HG03342 (cell line): ENCODE measurements at regions not wholly inside any gene's neighbourhood (a gene's known extent, or its start where the extent isn't known, plus 50 kb on each side); places are given as distances from the start of the nearest gene placed in this dataset.
"Not testable (repeated sequence)": the region's sequence is repeated elsewhere in the genome, so short reads cannot be mapped to it uniquely, and the experiment has no call there.

Experiments
- ATAC-seq: cut with Tn5 transposase; IDR thresholded peaks from one replicate; pipeline ENCODE4 v1.9.1; 2021; ENCODE audit warnings: mild to moderate bottlenecking, moderate library complexity; ENCODE audit not compliant: unreplicated experiment

- ATAC-seq, result no peak
Observed at GRCh38 chr10:118963341-118963740, 66.2 kb upstream of the NANOS1 start.

DNA sequence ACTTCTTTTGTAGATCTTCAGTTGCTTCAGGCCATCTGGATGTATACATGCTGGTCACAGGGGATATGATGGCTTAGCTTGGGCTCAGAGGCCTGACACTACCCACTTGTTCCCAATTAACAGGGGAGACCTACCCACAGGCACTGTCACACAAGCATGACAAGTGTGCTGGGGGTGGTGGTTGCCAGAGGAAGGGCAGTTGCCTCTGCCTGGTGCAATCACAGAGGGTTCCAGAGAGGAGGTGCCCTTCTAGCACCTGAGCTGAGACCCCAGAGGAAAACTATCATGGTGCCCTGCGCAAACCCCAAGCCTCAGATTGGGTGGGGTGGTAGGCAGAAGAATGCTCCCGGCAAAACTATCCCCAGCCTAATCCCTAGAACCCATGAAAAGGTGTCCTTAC lies 65.6 kb upstream of the NANOS1 start:
- no peak for ATAC-seq

DNA sequence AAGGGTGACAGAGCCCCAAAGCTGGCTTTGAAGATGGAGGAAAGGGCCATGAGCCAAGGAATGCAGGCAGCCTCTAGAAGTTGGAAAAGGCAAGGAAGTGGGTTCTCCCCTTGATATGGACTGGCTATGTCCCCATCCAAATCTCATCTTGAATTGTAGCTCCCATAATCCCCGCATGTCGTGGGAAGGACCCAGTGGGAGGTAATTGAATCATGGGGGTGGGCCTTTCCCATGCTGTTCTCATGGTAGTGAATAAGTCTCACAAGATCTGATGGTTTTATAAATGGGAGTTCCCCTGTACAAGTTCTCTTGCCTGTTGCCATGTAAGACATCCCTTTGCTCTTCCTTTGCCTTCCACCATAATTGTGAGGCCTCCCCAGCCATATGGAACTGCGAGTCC lies 65.0 kb upstream of the NANOS1 start:
- not testable (repeated sequence) for ATAC-seq

DNA sequence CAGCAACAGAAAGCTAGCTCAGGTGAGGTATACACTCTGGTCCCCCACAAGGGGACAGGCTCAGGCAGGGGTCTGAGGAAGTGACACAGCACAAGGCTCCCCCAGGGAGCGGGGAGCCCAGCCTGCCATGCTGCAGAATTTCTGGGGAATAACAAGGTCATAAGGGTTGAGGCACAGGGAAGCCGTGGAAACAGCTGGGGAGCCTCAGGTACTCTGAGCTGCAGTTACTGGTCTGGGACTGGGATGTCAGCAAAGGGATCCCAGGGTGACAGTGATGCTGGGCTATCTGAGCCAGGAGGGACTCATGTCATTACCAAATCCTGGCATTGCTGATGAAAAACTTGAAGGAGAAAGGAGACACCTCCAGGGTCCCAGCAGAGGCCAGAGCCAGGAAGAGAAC lies 64.4 kb upstream of the NANOS1 start:
- ATAC-seq, result no peak

GRCh38 chr10:118965645-118966044 lies 63.9 kb upstream of the NANOS1 start:
- no peak for ATAC-seq

GRCh38 chr10:118966076-118966849 lies 63.3 kb upstream of the NANOS1 start:
- ATAC-seq, result no peak

DNA sequence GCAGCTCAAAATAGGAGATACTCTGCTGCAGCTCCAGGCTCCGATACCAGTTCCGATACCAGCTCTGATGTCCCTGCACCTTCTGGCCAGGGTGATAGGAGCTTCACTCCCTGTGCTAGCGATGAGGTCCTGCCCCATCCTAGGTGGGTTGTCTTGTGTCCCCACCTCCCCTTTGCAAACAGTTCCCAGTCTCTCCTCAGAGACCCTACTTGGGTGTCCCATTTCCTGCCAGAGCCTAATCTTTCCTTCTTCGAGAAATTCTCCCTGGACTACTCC lies 62.7 kb upstream of the NANOS1 start:
- ATAC-seq, result no peak

- ATAC-seq, result no peak
Observed at GRCh38 chr10:118967160-118967559, 62.4 kb upstream of the NANOS1 start.

DNA sequence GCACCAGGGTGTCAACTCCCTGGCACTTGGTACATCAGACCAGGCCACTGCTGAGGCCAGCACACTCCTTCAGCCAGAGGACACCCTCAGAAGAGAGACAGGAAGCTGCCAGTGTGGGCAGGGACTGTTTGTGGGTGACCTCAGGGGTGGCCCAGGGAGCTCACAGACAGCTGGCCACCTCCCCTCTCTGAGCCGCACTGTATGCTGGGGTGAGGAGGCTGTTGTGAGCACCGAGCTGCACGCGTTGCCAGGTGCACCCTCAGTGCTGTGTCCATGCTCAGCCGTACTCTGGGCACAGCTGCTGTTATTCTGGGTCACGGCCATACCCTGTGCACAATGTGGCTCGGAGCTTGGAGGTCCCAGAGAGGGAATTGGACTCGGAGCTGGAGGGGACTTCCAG lies 61.5 kb upstream of the NANOS1 start:
- no peak for ATAC-seq

- no peak for ATAC-seq
Observed at GRCh38 chr10:118968482-118968881, 61.0 kb upstream of the NANOS1 start.

GRCh38 chr10:118969014-118969413 lies 60.5 kb upstream of the NANOS1 start:
- no peak for ATAC-seq

DNA sequence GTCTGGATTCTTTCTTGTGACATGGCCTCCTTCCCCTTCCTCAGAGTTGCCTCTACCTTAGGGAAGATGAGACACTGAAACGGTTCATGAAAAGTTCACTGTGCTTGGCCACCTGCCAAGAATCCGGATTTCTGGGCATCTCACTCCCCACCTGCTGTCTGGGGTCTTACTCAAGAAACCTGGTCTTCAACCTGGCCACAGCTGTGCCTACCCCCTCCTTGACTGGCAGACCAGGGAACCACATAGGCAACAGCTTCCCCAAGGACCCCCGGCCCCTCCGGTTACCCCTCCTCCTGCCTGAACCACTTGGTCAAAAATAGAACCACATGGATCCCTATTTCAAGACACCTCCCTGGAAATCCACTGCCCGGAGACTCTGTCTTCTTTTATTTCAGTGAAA lies 58.7 kb upstream of the NANOS1 start:
- no peak for ATAC-seq

DNA sequence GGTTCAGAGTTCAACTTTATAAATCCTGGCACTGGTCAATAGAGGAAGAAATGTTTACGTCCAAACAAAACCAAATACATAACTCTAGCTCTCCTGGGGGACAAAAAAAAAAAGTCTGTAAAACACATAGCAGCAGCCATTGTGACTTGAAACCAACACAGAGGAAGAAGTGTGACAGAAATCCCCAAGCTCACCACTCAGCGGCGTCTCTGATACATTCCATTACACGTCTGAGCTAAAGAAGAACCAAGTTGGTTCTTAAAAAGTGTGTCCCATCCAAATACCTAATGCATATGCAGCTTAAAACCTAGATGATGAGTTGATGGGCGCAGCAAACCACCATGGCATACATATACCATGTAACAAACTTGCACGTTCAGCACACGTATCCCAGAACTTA lies 58.3 kb upstream of the NANOS1 start:
- no peak for ATAC-seq

DNA sequence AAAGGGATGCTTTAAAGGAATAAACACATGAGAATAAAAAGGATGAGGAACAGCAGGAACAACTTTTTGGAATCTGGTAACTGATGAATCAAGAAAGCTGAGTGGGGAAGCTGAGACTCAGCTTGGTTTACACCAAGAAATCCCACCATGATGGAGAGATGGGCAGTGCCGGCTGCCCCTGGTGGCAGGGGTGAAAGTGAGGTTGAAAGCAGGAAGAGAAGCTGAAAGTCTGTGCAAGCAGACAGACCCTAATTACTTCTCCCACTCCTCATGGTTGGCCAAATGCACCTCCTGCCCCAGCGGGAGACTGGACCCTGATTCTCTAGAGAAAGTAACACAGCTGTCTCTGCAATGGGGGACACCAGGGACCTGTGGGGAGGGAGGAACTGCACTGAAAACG lies 57.6 kb upstream of the NANOS1 start:
- ATAC-seq, result no peak

DNA sequence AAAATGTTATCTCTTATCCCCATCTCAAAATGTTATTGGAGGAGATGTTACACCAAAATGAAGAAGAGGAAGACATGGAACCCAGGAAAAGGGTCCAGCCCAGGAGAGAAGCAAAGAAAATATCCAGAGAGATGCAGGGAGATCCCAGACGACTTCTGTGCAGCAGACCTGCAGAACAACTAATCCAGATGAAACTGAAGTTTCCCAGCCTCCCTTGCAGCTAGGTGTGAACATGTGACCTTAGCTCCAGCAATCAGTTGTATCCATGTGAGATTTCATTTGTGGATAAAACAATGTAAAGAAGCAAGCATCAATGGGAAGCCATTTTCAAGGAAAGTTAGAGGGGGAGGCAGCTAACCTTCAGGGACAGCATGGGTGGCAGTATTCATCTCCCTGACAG lies 55.8 kb upstream of the NANOS1 start:
- no peak for ATAC-seq

GRCh38 chr10:118974951-118975350 lies 54.6 kb upstream of the NANOS1 start:
- no peak for ATAC-seq

- not testable (repeated sequence) for ATAC-seq
Observed at GRCh38 chr10:118976219-118976618, 53.3 kb upstream of the NANOS1 start.

- ATAC-seq, result no peak
Observed at GRCh38 chr10:118977022-118977599, 52.4 kb upstream of the NANOS1 start.

DNA sequence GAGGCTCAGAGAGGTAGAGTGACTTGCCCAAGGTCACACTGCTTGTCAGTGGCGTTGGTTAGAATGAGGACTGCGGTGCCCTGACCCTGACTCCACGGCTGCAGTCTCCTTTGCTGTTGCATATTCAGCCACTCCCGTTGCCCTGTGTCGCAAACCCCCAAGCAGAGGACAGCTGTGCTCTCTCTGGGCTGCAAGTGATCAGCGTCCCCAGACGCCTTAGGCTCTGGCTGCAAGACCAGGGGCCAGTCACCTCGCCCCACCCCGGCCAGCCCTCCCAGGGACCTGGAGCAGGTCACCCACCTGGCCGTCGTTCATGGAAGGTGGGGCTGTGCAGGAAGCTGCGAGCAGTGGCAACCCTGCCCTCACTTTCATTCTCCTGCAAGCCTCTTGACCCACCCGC lies 51.7 kb upstream of the NANOS1 start:
- no peak for ATAC-seq

DNA sequence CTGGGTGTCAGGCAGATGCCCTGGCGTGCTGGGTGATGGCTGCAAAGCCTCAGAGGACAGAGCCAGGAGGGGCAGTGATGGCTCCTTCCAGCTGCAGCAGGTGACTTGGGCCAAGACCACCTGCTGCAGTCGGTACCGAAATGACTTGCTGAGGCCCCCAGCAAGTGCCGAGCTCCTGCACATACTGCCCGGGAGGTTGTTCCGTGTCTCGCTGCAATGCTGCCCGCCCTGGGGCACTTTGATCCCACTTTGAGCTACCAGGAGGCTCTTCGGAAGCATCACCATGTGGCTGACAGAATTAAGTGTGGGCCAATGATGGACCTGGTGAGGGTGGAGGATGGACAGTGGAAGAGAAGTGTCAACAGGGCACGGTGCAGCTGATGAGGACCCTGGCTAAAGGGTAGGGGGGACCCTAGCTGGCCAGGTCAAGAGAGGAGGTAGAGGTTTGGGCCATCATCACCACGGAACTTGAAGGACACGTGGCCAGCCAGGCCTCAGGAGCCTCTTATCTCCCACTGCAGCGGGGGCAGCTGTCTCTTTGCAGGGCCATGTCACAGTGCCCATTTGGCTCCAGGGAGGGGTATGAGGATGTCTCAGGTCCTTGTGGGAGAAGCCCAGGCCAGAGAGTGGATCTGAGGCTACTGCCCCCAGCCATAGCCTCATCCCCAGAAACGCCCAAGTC lies 51.1 kb upstream of the NANOS1 start:
- no peak for ATAC-seq

DNA sequence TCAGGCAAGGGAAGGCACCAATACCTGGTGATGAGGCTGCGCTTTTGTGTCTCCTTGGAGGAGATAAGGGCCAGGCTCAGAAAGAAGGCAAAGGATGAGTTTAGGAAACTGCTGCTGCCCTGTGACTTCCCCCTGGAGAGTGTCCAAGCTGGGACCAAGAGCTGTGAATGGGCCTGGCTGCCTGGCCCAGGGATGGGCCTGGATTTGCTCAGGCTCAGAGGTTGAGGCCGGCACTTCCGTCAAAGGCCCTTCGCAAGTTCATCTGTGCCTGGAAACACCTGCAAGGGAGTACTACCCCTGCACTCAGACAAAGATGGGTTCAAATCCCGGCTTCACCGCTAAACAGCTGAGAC lies 50.5 kb upstream of the NANOS1 start:
- ATAC-seq, result no peak

DNA sequence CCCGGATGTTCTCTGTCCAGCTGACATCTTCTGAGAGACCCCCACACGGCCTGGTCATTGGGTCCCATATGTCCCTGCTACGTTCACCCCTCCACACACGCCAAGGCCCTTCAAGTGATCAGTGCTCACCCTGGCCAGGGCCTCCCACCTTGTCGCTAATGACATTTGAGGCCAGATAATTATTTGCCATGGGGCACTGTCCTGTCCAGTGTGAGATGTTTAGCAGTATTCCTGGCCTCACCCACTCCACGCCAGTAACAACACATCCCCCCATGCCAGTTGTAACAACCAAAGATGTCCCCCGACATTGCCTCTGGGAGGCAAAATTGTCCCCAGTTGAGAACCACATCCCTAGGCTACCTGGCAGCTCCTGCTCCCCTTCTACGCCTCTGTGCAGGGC lies 49.9 kb upstream of the NANOS1 start:
- ATAC-seq, result no peak
